M059J (cell line): ENCODE measurements at regions not wholly inside any gene's neighbourhood (a gene's known extent, or its start where the extent isn't known, plus 50 kb on each side); places are given as distances from the start of the nearest gene placed in this dataset.
"Not testable (repeated sequence)": the region's sequence is repeated elsewhere in the genome, so short reads cannot be mapped to it uniquely, and the experiment has no call there.

ENCODE experiments used
- DNase-seq: peaks from one replicate; pipeline ENCODE4 v3.0.0-alpha.2; 2012; ENCODE audit warnings: low read depth

- no peak for DNase-seq
These were observed 341.5 kb upstream of the SPHKAP start for GRCh38 chr2:228522977-228523376.

GRCh38 chr2:228522276-228522675, 340.8 kb upstream of the SPHKAP start:
- peak; percentile 18 for DNase-seq

GRCh38 chr2:228519561-228519960, 338.1 kb upstream of the SPHKAP start:
- no peak for DNase-seq

GRCh38 chr2:228516019-228516418, 334.5 kb upstream of the SPHKAP start:
- no peak for DNase-seq

- not testable (repeated sequence) for DNase-seq
These were observed 332.0 kb upstream of the SPHKAP start for GRCh38 chr2:228513480-228513879.

GRCh38 chr2:228509021-228509420, 327.5 kb upstream of the SPHKAP start:
- DNase-seq = no peak

- no peak for DNase-seq
These were observed 326.4 kb upstream of the SPHKAP start for GRCh38 chr2:228507870-228508269.

- no peak for DNase-seq
These were observed 325.8 kb upstream of the SPHKAP start for GRCh38 chr2:228507231-228507824.

- DNase-seq = no peak
These were observed 322.2 kb upstream of the SPHKAP start for GRCh38 chr2:228503731-228504130.

- no peak for DNase-seq
These were observed 312.4 kb upstream of the SPHKAP start for GRCh38 chr2:228493852-228494251.

- DNase-seq = no peak
These were observed 297.5 kb upstream of the SPHKAP start for GRCh38 chr2:228479014-228479413.

GRCh38 chr2:228474466-228474865, 293.0 kb upstream of the SPHKAP start:
- DNase-seq = peak; percentile 12

- peak; percentile 3 for DNase-seq
These were observed 288.2 kb upstream of the SPHKAP start for GRCh38 chr2:228469721-228470120.

GRCh38 chr2:228466851-228467250, 285.4 kb upstream of the SPHKAP start:
- no peak for DNase-seq

GRCh38 chr2:228465408-228465807, 283.9 kb upstream of the SPHKAP start:
- DNase-seq = no peak

- DNase-seq = no peak
These were observed 276.9 kb upstream of the SPHKAP start for GRCh38 chr2:228458364-228458763.

GRCh38 chr2:228447266-228447915, 265.9 kb upstream of the SPHKAP start:
- peak; percentile 54 for DNase-seq

- DNase-seq = peak; percentile 24
These were observed 265.2 kb upstream of the SPHKAP start for GRCh38 chr2:228446734-228447133.

- no peak for DNase-seq
These were observed 262.7 kb upstream of the SPHKAP start for GRCh38 chr2:228444161-228444560.

- no peak for DNase-seq
These were observed 252.2 kb upstream of the SPHKAP start for GRCh38 chr2:228433721-228434120.

GRCh38 chr2:228432116-228432515, 250.6 kb upstream of the SPHKAP start:
- no peak for DNase-seq

GRCh38 chr2:228430986-228431385, 249.5 kb upstream of the SPHKAP start:
- DNase-seq = no peak

- peak; percentile 15 for DNase-seq
These were observed 245.2 kb upstream of the SPHKAP start for GRCh38 chr2:228426502-228427216.
